ENCODE measurements at regions not wholly inside any gene's neighbourhood (a gene's known extent, or its start where the extent isn't known, plus 50 kb on each side); places are given as distances from the start of the nearest gene placed in this dataset.

DNA sequence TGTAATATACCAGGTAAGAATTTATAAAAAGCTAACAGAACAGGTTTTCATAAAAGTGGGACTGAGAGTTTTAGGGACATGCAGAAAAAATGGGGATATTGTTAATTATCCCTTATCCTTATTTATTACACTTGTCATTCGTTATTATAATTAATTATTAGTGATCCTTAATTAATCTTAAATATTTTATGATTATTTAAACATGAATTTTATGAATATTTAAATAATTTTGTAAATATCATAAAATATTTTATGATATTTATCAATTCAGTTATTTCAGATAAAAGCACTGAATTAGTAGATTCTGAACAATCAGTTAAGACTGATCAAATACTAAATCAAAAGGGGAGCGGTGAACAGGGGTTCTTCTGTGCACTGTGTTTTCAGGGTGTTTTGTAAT is 300.1 kb downstream of the PAX1 start:
- peaks cover 0 to 13% of the 10 kb centered on the region in 2 donors for H3K9me3 ChIP-seq
- no peaks in the 10 kb centered on the region for H3K36me3 ChIP-seq
- no peak overlapping the region for H3K4me3 ChIP-seq
- intact Hi-C loops (cut with DNase I): no loop called here
- no peak overlapping the region for H3K27ac ChIP-seq
- H3K27me3 ChIP-seq: no peaks in the 10 kb centered on the region
- ATAC-seq (no peak), DNase-seq (no peak)
- no peaks in the 10 kb centered on the region for H3K4me1 ChIP-seq
- TF ChIP-seq, protein P1, sequence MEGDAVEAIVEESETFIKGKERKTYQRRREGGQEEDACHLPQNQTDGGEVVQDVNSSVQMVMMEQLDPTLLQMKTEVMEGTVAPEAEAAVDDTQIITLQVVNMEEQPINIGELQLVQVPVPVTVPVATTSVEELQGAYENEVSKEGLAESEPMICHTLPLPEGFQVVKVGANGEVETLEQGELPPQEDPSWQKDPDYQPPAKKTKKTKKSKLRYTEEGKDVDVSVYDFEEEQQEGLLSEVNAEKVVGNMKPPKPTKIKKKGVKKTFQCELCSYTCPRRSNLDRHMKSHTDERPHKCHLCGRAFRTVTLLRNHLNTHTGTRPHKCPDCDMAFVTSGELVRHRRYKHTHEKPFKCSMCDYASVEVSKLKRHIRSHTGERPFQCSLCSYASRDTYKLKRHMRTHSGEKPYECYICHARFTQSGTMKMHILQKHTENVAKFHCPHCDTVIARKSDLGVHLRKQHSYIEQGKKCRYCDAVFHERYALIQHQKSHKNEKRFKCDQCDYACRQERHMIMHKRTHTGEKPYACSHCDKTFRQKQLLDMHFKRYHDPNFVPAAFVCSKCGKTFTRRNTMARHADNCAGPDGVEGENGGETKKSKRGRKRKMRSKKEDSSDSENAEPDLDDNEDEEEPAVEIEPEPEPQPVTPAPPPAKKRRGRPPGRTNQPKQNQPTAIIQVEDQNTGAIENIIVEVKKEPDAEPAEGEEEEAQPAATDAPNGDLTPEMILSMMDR (IDR thresholded peaks at IDR 0.05): no peak

DNA sequence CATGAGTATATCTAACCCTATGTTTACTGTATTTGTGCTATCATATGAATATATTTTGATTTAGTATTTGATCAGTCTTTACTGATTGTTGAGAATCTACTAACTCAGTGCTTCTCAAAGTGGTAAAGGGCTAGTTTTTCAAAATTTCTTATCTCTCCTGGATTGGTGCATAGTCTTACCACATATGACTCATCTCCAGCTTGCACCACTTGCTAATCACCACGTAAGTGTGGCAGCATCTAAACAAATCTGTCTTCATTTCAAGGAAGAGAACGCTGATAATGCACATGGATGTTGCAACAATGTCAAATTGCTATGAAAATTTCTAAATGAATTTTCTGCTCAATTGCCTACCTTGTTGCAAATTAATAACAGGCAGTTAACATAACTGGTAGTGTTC is 299.5 kb downstream of the PAX1 start:
- Histone ChIP-seq H3K27me3 (no peaks in the 10 kb centered on the region), H3K27ac (no peak overlapping the region), H3K36me3 (no peaks in the 10 kb centered on the region), H3K4me3 (no peak overlapping the region), H3K9me3 (peaks cover 0 to 9% of the 10 kb centered on the region in 2 donors), H3K4me1 (no peaks in the 10 kb centered on the region)
- no peak for DNase-seq
- intact Hi-C loops (cut with DNase I): no loop called here
- TF ChIP-seq, protein P1 (IDR thresholded peaks at IDR 0.05): no peak
- no peak for ATAC-seq

DNA sequence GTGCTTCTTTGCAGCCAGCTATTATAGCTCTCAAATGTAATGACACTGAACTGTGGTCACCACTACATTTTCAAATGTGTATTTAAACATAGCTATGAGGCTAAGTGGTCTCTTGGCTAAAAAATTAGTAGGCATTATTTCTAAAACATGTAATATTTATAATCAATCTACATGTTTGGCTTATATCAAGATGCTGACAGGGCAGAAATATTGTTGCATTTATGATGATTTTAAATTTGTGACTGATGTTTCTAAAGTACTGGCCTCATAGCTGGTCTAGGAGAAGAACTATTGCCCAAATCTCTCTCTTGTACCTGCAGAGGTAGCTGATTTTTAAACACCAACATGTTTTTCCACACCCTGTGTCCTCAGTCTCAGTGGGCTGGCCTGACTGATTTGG is 298.2 kb downstream of the PAX1 start:
- Histone ChIP-seq H3K36me3 (no peaks in the 10 kb centered on the region), H3K27me3 (no peaks in the 10 kb centered on the region), H3K4me1 (no peaks in the 10 kb centered on the region), H3K4me3 (no peak overlapping the region), H3K27ac (no peak overlapping the region), H3K9me3 (peaks cover 0 to 2% of the 10 kb centered on the region in 2 donors)
- ATAC-seq (no peak), DNase-seq (no peak)
- intact Hi-C loops (cut with DNase I): no loop called here
- TF ChIP-seq, protein P1 (IDR thresholded peaks at IDR 0.05): no peak

DNA sequence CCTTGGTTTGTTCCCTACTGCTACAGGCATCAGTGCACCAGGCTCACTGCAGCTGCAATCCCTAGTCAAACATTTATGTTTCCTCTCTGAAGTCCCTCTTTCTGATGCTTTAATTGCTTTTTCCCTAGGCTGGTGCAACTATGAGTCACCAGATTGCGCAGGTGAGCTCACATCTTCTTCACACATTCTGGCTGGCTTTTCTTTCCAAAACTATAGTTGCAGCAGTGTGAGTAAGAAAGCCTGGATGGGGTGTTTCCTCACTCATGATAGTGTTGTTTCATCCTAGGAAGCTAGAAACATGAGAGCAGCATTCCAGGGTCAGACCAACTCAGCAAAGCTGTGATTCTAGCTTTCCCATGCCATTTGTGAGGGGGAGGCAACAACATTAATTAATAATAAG is 296.4 kb downstream of the PAX1 start:
- intact Hi-C loops (cut with DNase I): no loop called here

DNA sequence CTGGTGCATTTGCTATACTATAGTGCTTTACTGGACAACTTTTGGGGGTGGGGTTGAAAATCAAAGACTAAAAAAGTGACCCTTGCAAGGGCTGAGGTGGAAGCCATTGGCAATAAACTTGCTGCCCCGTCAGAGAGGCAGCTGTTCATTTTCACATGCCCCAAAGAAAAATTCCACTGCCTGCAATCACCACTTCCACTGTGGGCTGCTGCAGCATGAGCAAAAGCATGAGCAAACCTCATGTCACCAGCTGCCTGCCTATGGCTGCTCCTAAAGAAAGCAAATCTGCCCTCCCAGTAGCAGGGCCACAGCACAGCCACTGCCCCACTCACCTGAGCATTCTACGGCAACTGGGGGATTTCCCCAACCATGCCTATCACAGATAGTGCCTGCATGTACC is 290.0 kb downstream of the PAX1 start:
- DNase-seq: no peak
- H3K4me3 ChIP-seq: no peak overlapping the region
- TF ChIP-seq, protein P1 (IDR thresholded peaks at IDR 0.05): no peak
- ATAC-seq: no peak
- H3K4me1 ChIP-seq: no peaks in the 10 kb centered on the region
- H3K27me3 ChIP-seq: no peaks in the 10 kb centered on the region
- H3K9me3 ChIP-seq: peaks cover 0 to 6% of the 10 kb centered on the region in 2 donors
- no peaks in the 10 kb centered on the region for H3K36me3 ChIP-seq
- intact Hi-C loops (cut with DNase I): no loop called here
- H3K27ac ChIP-seq: no peak overlapping the region

More for the DNA sequence above, 296.4 kb downstream of the PAX1 start:
- H3K9me3 ChIP-seq: no peaks in the 10 kb centered on the region
- H3K27me3 ChIP-seq: no peaks in the 10 kb centered on the region
- no peaks in the 10 kb centered on the region for H3K36me3 ChIP-seq
- no peak for DNase-seq
- ATAC-seq: no peak
- TF ChIP-seq, protein P1 (IDR thresholded peaks at IDR 0.05): no peak
- H3K4me1 ChIP-seq: no peaks in the 10 kb centered on the region
- H3K27ac ChIP-seq: no peak overlapping the region
- H3K4me3 ChIP-seq: no peak overlapping the region

Measured in left lung (tissue), 4 donors.